Stimulated activated naive CD4-positive, alpha-beta T cell treated with Interleukin-2 at 50 U/mL for 16 hours (primary cell): ENCODE measurements at regions not wholly inside any gene's neighbourhood (a gene's known extent, or its start where the extent isn't known, plus 50 kb on each side); places are given as distances from the start of the nearest gene placed in this dataset.

ENCODE experiments used
- DNase-seq: peaks from one replicate; lab custom pipeline; 2025; lab: John Stamatoyannopoulos, UW

- DNase-seq: no peak
These were observed 464.9 kb downstream of the TAFA4 start for GRCh38 chr3:68467465-68467864.

- no peak for DNase-seq
These were observed 473.8 kb downstream of the TAFA4 start for GRCh38 chr3:68458581-68458980.

GRCh38 chr3:68448510-68449383 is 483.6 kb downstream of the TAFA4 start:
- DNase-seq: no peak

GRCh38 chr3:68447885-68448284 is 484.5 kb downstream of the TAFA4 start:
- DNase-seq: no peak

GRCh38 chr3:68441054-68441453 is 491.3 kb downstream of the TAFA4 start:
- no peak for DNase-seq

- DNase-seq: no peak
These were observed 495.5 kb downstream of the TAFA4 start for GRCh38 chr3:68436619-68437401.

- no peak for DNase-seq
These were observed 503.9 kb downstream of the TAFA4 start for GRCh38 chr3:68428495-68428894.

- DNase-seq: no peak
These were observed 507.4 kb downstream of the TAFA4 start for GRCh38 chr3:68424796-68425460.

- DNase-seq: no peak
These were observed 523.7 kb downstream of the TAFA4 start for GRCh38 chr3:68408626-68409025.

- DNase-seq: no peak
These were observed 528.6 kb downstream of the TAFA4 start for GRCh38 chr3:68403741-68404140.

GRCh38 chr3:68402235-68402918 is 530.0 kb downstream of the TAFA4 start:
- DNase-seq: no peak

- no peak for DNase-seq
These were observed 553.7 kb downstream of the TAFA4 start for GRCh38 chr3:68378631-68379030.

- no peak for DNase-seq
These were observed 558.6 kb downstream of the TAFA4 start for GRCh38 chr3:68373727-68374126.

- no peak for DNase-seq
These were observed 568.6 kb downstream of the TAFA4 start for GRCh38 chr3:68363796-68364195.

- DNase-seq: no peak
These were observed 571.9 kb downstream of the TAFA4 start for GRCh38 chr3:68360492-68360891.

GRCh38 chr3:68345781-68346180 is 586.6 kb downstream of the TAFA4 start:
- no peak for DNase-seq

GRCh38 chr3:68342426-68342825 is 589.9 kb downstream of the TAFA4 start:
- no peak for DNase-seq

- DNase-seq: no peak
These were observed 596.3 kb downstream of the TAFA4 start for GRCh38 chr3:68336042-68336441.

- no peak for DNase-seq
These were observed 597.9 kb downstream of the TAFA4 start for GRCh38 chr3:68334367-68334986.

- no peak for DNase-seq
These were observed 604.3 kb downstream of the TAFA4 start for GRCh38 chr3:68328049-68328448.

- DNase-seq: no peak
These were observed 616.4 kb downstream of the TAFA4 start for GRCh38 chr3:68315964-68316363.

GRCh38 chr3:68315546-68315945 is 616.8 kb downstream of the TAFA4 start:
- no peak for DNase-seq
